ENCODE measurements at regions not wholly inside any gene's neighbourhood (a gene's known extent, or its start where the extent isn't known, plus 50 kb on each side); places are given as distances from the start of the nearest gene placed in this dataset.

DNA sequence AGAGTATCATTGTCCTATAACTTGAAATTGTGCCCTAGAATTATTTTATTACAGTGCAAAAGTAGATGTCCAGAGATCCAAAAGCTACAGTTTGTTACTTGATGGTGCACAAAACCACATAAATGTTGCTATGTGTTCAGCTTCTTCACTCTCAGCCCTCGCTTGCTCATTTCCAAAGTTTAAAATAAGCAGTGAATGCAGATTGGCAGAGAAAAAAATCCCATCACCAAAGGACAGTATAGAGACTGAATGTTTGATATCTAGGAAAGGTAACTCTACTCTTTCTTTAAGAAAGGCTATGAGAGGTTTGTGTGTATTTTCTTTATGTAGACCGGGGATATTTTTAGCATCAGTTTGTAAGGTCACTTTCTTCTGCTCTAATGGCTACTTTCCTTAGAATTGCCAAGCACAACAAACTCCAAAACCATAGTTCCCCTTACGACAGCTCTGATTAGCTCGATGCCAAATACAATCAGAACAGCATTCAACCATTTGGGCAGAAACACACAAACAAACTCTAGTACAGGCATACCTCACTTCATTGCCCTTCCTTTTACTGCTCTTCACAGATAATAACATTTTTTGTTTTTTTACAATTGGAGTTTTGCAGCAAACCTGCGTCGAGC, 164.1 kb upstream of the CCDC54 start:
- H3K4me1 ChIP-seq: peaks cover 7% of the 10 kb centered on the region
- H3K4me2 ChIP-seq: no peak overlapping the region
- DNase-seq (ENCODE audit: low spot score): no peak
- H2AFZ ChIP-seq (replicated peaks): no peak overlapping the region
- Mint-ChIP-seq H3K4me3 (no peak overlapping the region), H3K9me3 (no peaks in the 10 kb centered on the region), H3K27ac (no peak overlapping the region), H3K36me3 (no peaks in the 10 kb centered on the region), H3K27me3 (ENCODE audit: insufficient read depth, low read depth) (no peaks in the 10 kb centered on the region), H3K4me1 (peaks cover 14% of the 10 kb centered on the region)
- H3K9ac ChIP-seq: no peak overlapping the region
- no peaks in the 10 kb centered on the region for H3K79me2 ChIP-seq (ENCODE audit: low read depth)
- no peak for TF ChIP-seq EZH2 (IDR thresholded peaks at IDR 0.05)
- TF ChIP-seq, protein P1, sequence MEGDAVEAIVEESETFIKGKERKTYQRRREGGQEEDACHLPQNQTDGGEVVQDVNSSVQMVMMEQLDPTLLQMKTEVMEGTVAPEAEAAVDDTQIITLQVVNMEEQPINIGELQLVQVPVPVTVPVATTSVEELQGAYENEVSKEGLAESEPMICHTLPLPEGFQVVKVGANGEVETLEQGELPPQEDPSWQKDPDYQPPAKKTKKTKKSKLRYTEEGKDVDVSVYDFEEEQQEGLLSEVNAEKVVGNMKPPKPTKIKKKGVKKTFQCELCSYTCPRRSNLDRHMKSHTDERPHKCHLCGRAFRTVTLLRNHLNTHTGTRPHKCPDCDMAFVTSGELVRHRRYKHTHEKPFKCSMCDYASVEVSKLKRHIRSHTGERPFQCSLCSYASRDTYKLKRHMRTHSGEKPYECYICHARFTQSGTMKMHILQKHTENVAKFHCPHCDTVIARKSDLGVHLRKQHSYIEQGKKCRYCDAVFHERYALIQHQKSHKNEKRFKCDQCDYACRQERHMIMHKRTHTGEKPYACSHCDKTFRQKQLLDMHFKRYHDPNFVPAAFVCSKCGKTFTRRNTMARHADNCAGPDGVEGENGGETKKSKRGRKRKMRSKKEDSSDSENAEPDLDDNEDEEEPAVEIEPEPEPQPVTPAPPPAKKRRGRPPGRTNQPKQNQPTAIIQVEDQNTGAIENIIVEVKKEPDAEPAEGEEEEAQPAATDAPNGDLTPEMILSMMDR (IDR thresholded peaks at IDR 0.05): no peak
- no peak for TF ChIP-seq EZH2phosphoT487 (IDR thresholded peaks at IDR 0.05)
- H3F3A ChIP-seq (ENCODE audit: low read depth): no peaks in the 10 kb centered on the region
- no peaks in the 10 kb centered on the region for H3K27me3 ChIP-seq
- H3K27ac ChIP-seq: no peak overlapping the region
- no peak overlapping the region for H3K4me3 ChIP-seq
- H3K36me3 ChIP-seq: no peaks in the 10 kb centered on the region
- H4K20me1 ChIP-seq (ENCODE audit: low read depth): no peaks in the 10 kb centered on the region
- H3K9me3 ChIP-seq (ENCODE audit: low read depth): no peaks in the 10 kb centered on the region

DNA sequence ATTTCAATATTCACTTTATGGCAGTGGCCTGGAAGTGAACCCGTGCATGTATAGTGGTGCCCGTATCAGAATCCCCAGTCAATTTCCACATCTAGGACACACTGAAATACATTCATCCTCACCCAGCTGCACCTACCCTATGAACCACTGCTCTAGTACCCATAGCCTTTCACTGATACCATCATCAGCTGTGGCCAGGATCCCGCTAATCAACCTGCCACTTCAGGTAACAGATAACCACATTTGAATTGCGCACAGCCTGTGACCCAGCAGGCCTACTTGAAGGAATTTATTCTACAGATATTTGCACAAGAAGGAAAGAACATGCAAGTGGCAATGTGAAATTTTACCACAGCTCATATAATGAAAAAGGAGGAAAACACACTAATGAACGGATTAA, 161.0 kb upstream of the CCDC54 start:
- Histone ChIP-seq H3K79me2 (ENCODE audit: low read depth) (no peaks in the 10 kb centered on the region), H4K20me1 (ENCODE audit: low read depth) (no peaks in the 10 kb centered on the region), H3K36me3 (no peaks in the 10 kb centered on the region), H3K9ac (no peak overlapping the region), H3K4me2 (no peak overlapping the region), H3F3A (ENCODE audit: low read depth) (no peaks in the 10 kb centered on the region), H3K4me3 (no peak overlapping the region), H3K27me3 (no peaks in the 10 kb centered on the region), H2AFZ (replicated peaks) (no peak overlapping the region), H3K9me3 (ENCODE audit: low read depth) (no peaks in the 10 kb centered on the region), H3K4me1 (no peaks in the 10 kb centered on the region), H3K27ac (no peak overlapping the region)
- no peak for DNase-seq (ENCODE audit: low spot score)
- Mint-ChIP-seq H3K9me3 (no peaks in the 10 kb centered on the region), H3K4me1 (peaks cover 5% of the 10 kb centered on the region), H3K27me3 (ENCODE audit: insufficient read depth, low read depth) (no peaks in the 10 kb centered on the region), H3K27ac (no peak overlapping the region), H3K36me3 (no peaks in the 10 kb centered on the region), H3K4me3 (no peak overlapping the region)
- TF ChIP-seq, protein P1 (IDR thresholded peaks at IDR 0.05): no peak
- TF ChIP-seq EZH2phosphoT487 (IDR thresholded peaks at IDR 0.05) (no peak), EZH2 (IDR thresholded peaks at IDR 0.05) (no peak)

DNA sequence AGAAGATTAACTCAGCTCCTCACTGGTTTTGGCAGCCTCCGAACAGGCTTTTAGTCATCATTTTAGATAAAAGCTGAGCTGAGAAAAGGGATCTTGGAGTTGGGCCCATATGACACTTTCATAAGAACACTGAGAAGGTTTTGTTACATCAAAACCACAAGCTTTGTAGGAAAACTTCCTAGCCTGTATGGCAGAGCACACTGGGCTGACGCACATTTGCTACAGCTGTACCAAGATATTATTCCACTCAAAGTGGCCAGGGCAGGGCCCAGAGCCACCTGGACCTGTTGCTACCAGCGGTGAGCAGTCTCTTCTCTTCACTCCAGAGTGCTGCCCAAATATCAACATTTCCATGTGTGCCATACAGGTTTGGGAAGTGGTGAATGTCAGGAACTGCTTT, 160.5 kb upstream of the CCDC54 start:
- Histone ChIP-seq H3K79me2 (ENCODE audit: low read depth) (no peaks in the 10 kb centered on the region), H3K4me1 (no peaks in the 10 kb centered on the region), H2AFZ (replicated peaks) (no peak overlapping the region), H3K27ac (no peak overlapping the region), H3K9ac (no peak overlapping the region), H4K20me1 (ENCODE audit: low read depth) (no peaks in the 10 kb centered on the region), H3K4me2 (no peak overlapping the region), H3F3A (ENCODE audit: low read depth) (no peaks in the 10 kb centered on the region), H3K27me3 (no peaks in the 10 kb centered on the region), H3K9me3 (ENCODE audit: low read depth) (no peaks in the 10 kb centered on the region), H3K4me3 (no peak overlapping the region), H3K36me3 (no peaks in the 10 kb centered on the region)
- no peaks in the 10 kb centered on the region for H3K36me3 Mint-ChIP-seq
- DNase-seq (ENCODE audit: low spot score): no peak
- no peaks in the 10 kb centered on the region for H3K9me3 Mint-ChIP-seq
- TF ChIP-seq EZH2phosphoT487 (IDR thresholded peaks at IDR 0.05): no peak
- no peak for TF ChIP-seq EZH2 (IDR thresholded peaks at IDR 0.05)
- TF ChIP-seq, protein P1 (IDR thresholded peaks at IDR 0.05): no peak
- no peaks in the 10 kb centered on the region for H3K27me3 Mint-ChIP-seq (ENCODE audit: insufficient read depth, low read depth)
- no peak overlapping the region for H3K27ac Mint-ChIP-seq
- peaks cover 5% of the 10 kb centered on the region for H3K4me1 Mint-ChIP-seq
- no peak overlapping the region for H3K4me3 Mint-ChIP-seq

All from neural progenitor cell (in vitro differentiated cells).